ENCODE measurements at regions not wholly inside any gene's neighbourhood (a gene's known extent, or its start where the extent isn't known, plus 50 kb on each side); places are given as distances from the start of the nearest gene placed in this dataset.

- DNase-seq: peak; percentile 49
These were observed 78.1 kb upstream of the GALNT9 start for GRCh38 chr12:132407451-132407961.

- no peak for DNase-seq
These were observed 77.4 kb upstream of the GALNT9 start for GRCh38 chr12:132406493-132407450.

- no peak for DNase-seq
These were observed 76.4 kb upstream of the GALNT9 start for GRCh38 chr12:132405742-132406251.

- no peak for DNase-seq
These were observed 75.8 kb upstream of the GALNT9 start for GRCh38 chr12:132404951-132405741.

GRCh38 chr12:132404435-132404855 is 75.1 kb upstream of the GALNT9 start:
- DNase-seq: no peak

GRCh38 chr12:132403636-132404434 is 74.4 kb upstream of the GALNT9 start:
- DNase-seq: no peak

- no peak for DNase-seq
These were observed 73.5 kb upstream of the GALNT9 start for GRCh38 chr12:132402831-132403416.

- no peak for DNase-seq
These were observed 72.6 kb upstream of the GALNT9 start for GRCh38 chr12:132401982-132402381.

- DNase-seq: peak; percentile 31
These were observed 70.7 kb upstream of the GALNT9 start for GRCh38 chr12:132400011-132400641.

GRCh38 chr12:132399092-132400010 is 70.0 kb upstream of the GALNT9 start:
- DNase-seq: no peak

GRCh38 chr12:132398386-132398991 is 69.1 kb upstream of the GALNT9 start:
- peak; percentile 23 for DNase-seq

GRCh38 chr12:132397934-132398385 is 68.6 kb upstream of the GALNT9 start:
- no peak for DNase-seq

GRCh38 chr12:132397152-132397933 is 68.0 kb upstream of the GALNT9 start:
- DNase-seq: no peak

GRCh38 chr12:132396657-132397056 is 67.3 kb upstream of the GALNT9 start:
- no peak for DNase-seq

GRCh38 chr12:132395908-132396305 is 66.5 kb upstream of the GALNT9 start:
- no peak for DNase-seq

GRCh38 chr12:132395192-132395907 is 66.0 kb upstream of the GALNT9 start:
- no peak for DNase-seq

GRCh38 chr12:132393991-132394949 is 64.9 kb upstream of the GALNT9 start:
- no peak for DNase-seq

All from DMS79 treated with DMSO at 0.1 percent for 48 hours (cell line).